HG02884 (cell line): ENCODE measurements at regions not wholly inside any gene's neighbourhood (a gene's known extent, or its start where the extent isn't known, plus 50 kb on each side); places are given as distances from the start of the nearest gene placed in this dataset.
"Not testable (repeated sequence)": the region's sequence is repeated elsewhere in the genome, so short reads cannot be mapped to it uniquely, and the experiment has no call there.

ENCODE experiments used
- ATAC-seq: cut with Tn5 transposase; IDR thresholded peaks from one replicate; pipeline ENCODE4 v1.9.1; 2021; ENCODE audit warnings: mild to moderate bottlenecking, moderate library complexity; ENCODE audit not compliant: unreplicated experiment

- ATAC-seq, result no peak
Measured at GRCh38 chr7:137110535-137110934, 233.0 kb downstream of the PTN start.

GRCh38 chr7:137110091-137110509 lies 233.4 kb downstream of the PTN start:
- no peak for ATAC-seq

GRCh38 chr7:137107802-137108201 lies 235.7 kb downstream of the PTN start:
- ATAC-seq, result not testable (repeated sequence)

- not testable (repeated sequence) for ATAC-seq
Measured at GRCh38 chr7:137103526-137103925, 235.1 kb downstream of the CHRM2 start.

GRCh38 chr7:137097111-137097510 lies 228.7 kb downstream of the CHRM2 start:
- no peak for ATAC-seq

- ATAC-seq, result no peak
Measured at GRCh38 chr7:137096607-137097006, 228.2 kb downstream of the CHRM2 start.

GRCh38 chr7:137093198-137093597 lies 224.7 kb downstream of the CHRM2 start:
- ATAC-seq, result no peak

GRCh38 chr7:137091396-137091795 lies 222.9 kb downstream of the CHRM2 start:
- no peak for ATAC-seq

- ATAC-seq, result no peak
Measured at GRCh38 chr7:137086896-137087295, 218.4 kb downstream of the CHRM2 start.

GRCh38 chr7:137084607-137085380 lies 216.3 kb downstream of the CHRM2 start:
- ATAC-seq, result no peak

GRCh38 chr7:137082391-137082790 lies 213.9 kb downstream of the CHRM2 start:
- ATAC-seq, result no peak

GRCh38 chr7:137081321-137082093 lies 213.1 kb downstream of the CHRM2 start:
- ATAC-seq, result no peak

- no peak for ATAC-seq
Measured at GRCh38 chr7:137080516-137081203, 212.2 kb downstream of the CHRM2 start.

GRCh38 chr7:137078781-137079180 lies 210.3 kb downstream of the CHRM2 start:
- no peak for ATAC-seq

- no peak for ATAC-seq
Measured at GRCh38 chr7:137074391-137075030, 206.1 kb downstream of the CHRM2 start.

- no peak for ATAC-seq
Measured at GRCh38 chr7:137073571-137074325, 205.3 kb downstream of the CHRM2 start.
